CD4-positive, alpha-beta T cell (primary cell): ENCODE measurements at regions not wholly inside any gene's neighbourhood (a gene's known extent, or its start where the extent isn't known, plus 50 kb on each side); places are given as distances from the start of the nearest gene placed in this dataset.

Experiments used
- ATAC-seq: fragments of 200-7000 bp; cut with Tn5 transposase; one replicate; pipeline ENCODE4 v1.10.0; 2022; ENCODE audit warnings: mild to moderate bottlenecking; ENCODE audit not compliant: poor library complexity
- CTCF ChIA-PET: fragments of 350-600 bp; sonication (Branson Sonifier 250); formaldehyde crosslinking; loops from one replicate; lab custom pipeline; 2021; ENCODE audit warnings: antibody characterized with exemption, inconsistent platforms; lab: Charles Lee
- POLR2A ChIA-PET: fragments of 350-600 bp; sonication (Branson Sonifier 250); formaldehyde crosslinking; loops from one replicate; lab custom pipeline; 2021; ENCODE audit warnings: antibody characterized with exemption, inconsistent platforms; lab: Charles Lee
- DNase-seq, 14 experiments: peaks; one replicate each; pipeline ENCODE4 v3.0.0-alpha.2; 2013 to 2020; ENCODE audit warnings: mixed read lengths in 2 of 14
- H3K27ac ChIP-seq, 2 donors: one replicate each; pipeline versions ENCODE4 v1.5.1 to v1.7.0; 2013; ENCODE audit warnings: low read length in 2 of 2, low read depth in 1 of 2, mild to moderate bottlenecking in 1 of 2
- H3K27me3 ChIP-seq, 2 experiments: 1 replicate in 1 of 2; 2 replicates in 1 of 2; pipeline versions ENCODE4 v1.6.1 to v1.7.0; 2013; ENCODE audit warnings: low read length in 2 of 2, control low read depth in 1 of 2, mild to moderate bottlenecking in 1 of 2, moderate library complexity in 1 of 2; ENCODE audit not compliant: insufficient read depth in 2 of 2, control insufficient read depth in 1 of 2
- H3K36me3 ChIP-seq: one replicate; pipeline ENCODE4 v1.6.1; 2013; ENCODE audit warnings: low read length, control low read depth; ENCODE audit not compliant: insufficient read depth
- H3K4me1 ChIP-seq: one replicate; pipeline ENCODE4 v1.6.1; 2013; ENCODE audit warnings: low read length, control low read depth; ENCODE audit not compliant: insufficient read depth
- H3K4me3 ChIP-seq: one replicate; pipeline ENCODE4 v1.5.1; 2013; ENCODE audit warnings: mild to moderate bottlenecking, low read length, moderate library complexity
- H3K9me3 ChIP-seq, 2 experiments: 1 replicate in 1 of 2; 2 replicates in 1 of 2; pipeline versions ENCODE4 v1.6.1 to v1.7.0; 2013; ENCODE audit warnings: low read length in 2 of 2, mild to moderate bottlenecking in 2 of 2, control low read depth in 1 of 2, moderate library complexity in 1 of 2; ENCODE audit not compliant: control insufficient read depth in 1 of 2, insufficient read depth in 1 of 2
- H3K27ac Mint-ChIP-seq: one replicate; pipeline ENCODE4 v1.8.0; 2020; ENCODE audit warnings: mixed read lengths
- H3K27me3 Mint-ChIP-seq: one replicate; pipeline ENCODE4 v1.8.0; 2021; ENCODE audit warnings: mixed read lengths
- H3K36me3 Mint-ChIP-seq: one replicate; pipeline ENCODE4 v1.8.0; 2021; ENCODE audit warnings: low read depth, mixed read lengths
- H3K4me1 Mint-ChIP-seq: one replicate; pipeline ENCODE4 v1.8.0; 2021; ENCODE audit warnings: low read depth, mixed read lengths
- H3K4me3 Mint-ChIP-seq: one replicate; pipeline ENCODE4 v1.8.0; 2020; ENCODE audit warnings: mild to moderate bottlenecking, mixed read lengths
- H3K9me3 Mint-ChIP-seq: one replicate; pipeline ENCODE4 v1.8.0; 2020; ENCODE audit warnings: mixed read lengths
- CTCF ChIP-seq: fragments of 200-600 bp; IDR thresholded peaks from one replicate; pipeline ENCODE4 v1.8.0; 2022; ENCODE audit warnings: antibody characterized with exemption, mild to moderate bottlenecking
- intact Hi-C, 2 experiments: fragments of 100-400 bp; cut with DNase I in 1 of 2; cut with micrococcal nuclease in 1 of 2; formaldehyde crosslinking; loops; one replicate each; pipeline versions ENCODE4 v1.15.1 to v1.9.0; 2023 to 2025; cut with DNase I, micrococcal nuclease

DNA sequence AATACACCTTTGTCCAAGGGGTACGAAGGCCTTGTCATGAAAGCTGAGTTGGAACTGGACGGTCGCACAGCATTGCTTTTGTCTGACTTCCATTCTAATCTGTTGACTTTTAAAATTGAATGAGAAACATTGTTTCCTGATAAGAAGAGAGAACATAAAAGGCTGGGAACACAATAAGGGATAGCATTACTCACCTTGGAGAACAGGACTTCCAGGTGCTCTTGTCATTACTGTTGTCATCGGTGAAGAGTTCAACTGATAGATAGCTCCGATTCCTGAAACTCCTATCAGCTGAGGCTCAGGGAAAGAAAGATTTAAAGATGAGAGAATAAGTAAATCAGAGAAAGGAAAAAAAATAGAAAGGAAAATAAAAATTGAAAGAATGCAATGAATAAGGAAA is 351.1 kb downstream of the KCNJ2 start:
- no peaks in the 10 kb centered on the region for H3K36me3 Mint-ChIP-seq
- CTCF ChIA-PET, result no interaction called here
- no peak for ATAC-seq

DNA sequence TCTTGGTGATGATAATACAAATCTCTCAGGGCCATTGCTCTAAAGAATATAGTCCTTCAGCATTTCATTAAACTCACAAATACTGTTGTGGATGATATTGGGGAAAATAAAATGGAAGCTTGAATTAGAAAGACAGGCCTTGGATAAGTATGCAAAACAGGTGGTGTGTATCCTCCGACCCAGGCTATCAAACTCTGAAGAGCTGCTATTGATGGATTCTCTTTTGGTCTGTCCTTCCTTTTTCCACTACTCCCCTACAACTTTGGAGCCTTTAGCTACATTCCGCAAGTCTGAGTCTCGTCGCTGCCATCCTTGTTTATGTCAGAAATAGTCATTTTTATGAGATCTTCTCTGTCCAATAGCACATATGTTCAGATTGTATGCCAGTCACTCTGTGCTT is 351.6 kb downstream of the KCNJ2 start:
- no peak overlapping the region for H3K4me3 Mint-ChIP-seq
- intact Hi-C loops, result no loop called here
- no peaks in the 10 kb centered on the region for H3K27me3 Mint-ChIP-seq
- no peaks in the 10 kb centered on the region for H3K9me3 Mint-ChIP-seq
- H3K36me3 Mint-ChIP-seq, result no peaks in the 10 kb centered on the region
- no peaks in the 10 kb centered on the region for H3K4me1 ChIP-seq
- no peak overlapping the region for H3K27ac Mint-ChIP-seq
- DNase-seq (no peak), ATAC-seq (no peak)
- H3K27ac ChIP-seq, result no peak overlapping the region
- no peaks in the 10 kb centered on the region for H3K27me3 ChIP-seq
- no peaks in the 10 kb centered on the region for H3K36me3 ChIP-seq
- H3K4me1 Mint-ChIP-seq, result no peaks in the 10 kb centered on the region
- TF ChIP-seq CTCF, result no peak
- ChIA-PET CTCF (no interaction called here), POLR2A (no interaction called here)
- H3K4me3 ChIP-seq, result no peak overlapping the region
- no peaks in the 10 kb centered on the region for H3K9me3 ChIP-seq

More for the DNA sequence above, 351.1 kb downstream of the KCNJ2 start:
- H3K4me1 ChIP-seq, result no peaks in the 10 kb centered on the region
- no peaks in the 10 kb centered on the region for H3K9me3 ChIP-seq
- no peaks in the 10 kb centered on the region for H3K36me3 ChIP-seq
- DNase-seq, result no peak
- no peak overlapping the region for H3K4me3 ChIP-seq
- intact Hi-C loops, result no loop called here
- no peak overlapping the region for H3K4me3 Mint-ChIP-seq
- H3K27ac ChIP-seq, result no peak overlapping the region
- H3K27me3 Mint-ChIP-seq, result no peaks in the 10 kb centered on the region
- no peaks in the 10 kb centered on the region for H3K27me3 ChIP-seq
- H3K9me3 Mint-ChIP-seq, result no peaks in the 10 kb centered on the region
- H3K4me1 Mint-ChIP-seq, result no peaks in the 10 kb centered on the region
- POLR2A ChIA-PET, result no interaction called here
- no peak for TF ChIP-seq CTCF
- no peak overlapping the region for H3K27ac Mint-ChIP-seq

DNA sequence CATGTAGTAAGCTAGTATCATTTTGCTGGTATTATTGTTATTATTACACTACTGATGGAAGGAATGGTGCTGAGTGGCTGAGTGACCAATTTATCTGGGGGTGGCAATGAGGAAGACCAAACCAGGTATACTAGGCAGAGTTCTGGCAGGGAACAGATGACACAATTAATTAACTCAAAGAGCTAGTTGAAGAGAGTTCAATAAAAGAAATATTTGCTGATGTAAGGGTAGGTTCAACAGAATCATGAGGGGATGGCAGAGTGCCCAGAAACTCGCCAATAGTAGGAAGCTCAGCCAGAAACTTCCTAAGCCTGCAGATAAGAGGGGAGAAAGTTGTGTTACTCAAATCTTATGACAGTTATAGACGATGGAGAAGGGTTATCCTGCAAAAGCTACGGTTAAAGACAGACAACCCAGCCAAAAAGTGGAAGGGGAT is 352.5 kb downstream of the KCNJ2 start:
- intact Hi-C loops, result no loop called here

More for the DNA sequence above, 352.5 kb downstream of the KCNJ2 start:
- no peaks in the 10 kb centered on the region for H3K4me1 ChIP-seq
- no peaks in the 10 kb centered on the region for H3K9me3 Mint-ChIP-seq
- H3K27ac Mint-ChIP-seq, result no peak overlapping the region
- no peak for TF ChIP-seq CTCF
- no peaks in the 10 kb centered on the region for H3K36me3 Mint-ChIP-seq
- no peak overlapping the region for H3K4me3 Mint-ChIP-seq
- H3K4me3 ChIP-seq, result no peak overlapping the region
- no peaks in the 10 kb centered on the region for H3K36me3 ChIP-seq
- ChIA-PET POLR2A (no interaction called here), CTCF (no interaction called here)
- no peak overlapping the region for H3K27ac ChIP-seq
- H3K4me1 Mint-ChIP-seq, result no peaks in the 10 kb centered on the region
- no peaks in the 10 kb centered on the region for H3K27me3 Mint-ChIP-seq
- no peak for DNase-seq
- H3K9me3 ChIP-seq, result no peaks in the 10 kb centered on the region
- H3K27me3 ChIP-seq, result no peaks in the 10 kb centered on the region
- no peak for ATAC-seq
